Naive thymus-derived CD8-positive, alpha-beta T cell (primary cell): ENCODE measurements at regions not wholly inside any gene's neighbourhood (a gene's known extent, or its start where the extent isn't known, plus 50 kb on each side); places are given as distances from the start of the nearest gene placed in this dataset.

Experiments
- ATAC-seq, 2 donors: fragments of 150-1000 bp; cut with Tn5 transposase in 1 of 2; sonication (Bioruptor Pico), chemical (Tn5 transposase) in 1 of 2; 1 replicate in 1 of 2; 2 replicates in 1 of 2; pipeline ENCODE4 v1.10.0; 2021; ENCODE audit warnings: mild to moderate bottlenecking in 2 of 2, moderate library complexity in 2 of 2
- POLR2A ChIA-PET: fragments of 350-600 bp; sonication (Branson Sonifier 250); formaldehyde crosslinking; loops from one replicate; lab custom pipeline; 2021; ENCODE audit warnings: antibody characterized with exemption; lab: Charles Lee
- DNase-seq, 10 donors: peaks; one replicate each; pipeline versions ENCODE4 v3.0.0 to v3.0.0-alpha.2; 2020 to 2022
- H3K27ac Mint-ChIP-seq, 10 donors: one replicate each; pipeline ENCODE4 v1.8.0; 2020 to 2022; ENCODE audit warnings: mild to moderate bottlenecking in 10 of 10, mixed read lengths in 10 of 10, moderate library complexity in 4 of 10, inconsistent platforms in 1 of 10
- H3K27me3 Mint-ChIP-seq, 5 donors: one replicate each; pipeline ENCODE4 v1.8.0; 2021 to 2022; ENCODE audit warnings: mixed read lengths in 5 of 5
- H3K36me3 Mint-ChIP-seq, 3 donors: one replicate each; pipeline ENCODE4 v1.8.0; 2020 to 2022; ENCODE audit warnings: mixed read lengths in 3 of 3, mild to moderate bottlenecking in 2 of 3, inconsistent platforms in 1 of 3
- H3K4me1 Mint-ChIP-seq, 4 donors: one replicate each; pipeline ENCODE4 v1.8.0; 2021 to 2022; ENCODE audit warnings: mixed read lengths in 4 of 4
- H3K4me3 Mint-ChIP-seq, 10 donors: one replicate each; pipeline ENCODE4 v1.8.0; 2020 to 2022; ENCODE audit warnings: mild to moderate bottlenecking in 10 of 10, mixed read lengths in 10 of 10, moderate library complexity in 6 of 10, inconsistent platforms in 1 of 10
- H3K9me3 Mint-ChIP-seq, 9 donors: one replicate each; pipeline ENCODE4 v1.8.0; 2020 to 2022; ENCODE audit warnings: mixed read lengths in 9 of 9, mild to moderate bottlenecking in 3 of 9, inconsistent platforms in 1 of 9, moderate library complexity in 1 of 9

DNA sequence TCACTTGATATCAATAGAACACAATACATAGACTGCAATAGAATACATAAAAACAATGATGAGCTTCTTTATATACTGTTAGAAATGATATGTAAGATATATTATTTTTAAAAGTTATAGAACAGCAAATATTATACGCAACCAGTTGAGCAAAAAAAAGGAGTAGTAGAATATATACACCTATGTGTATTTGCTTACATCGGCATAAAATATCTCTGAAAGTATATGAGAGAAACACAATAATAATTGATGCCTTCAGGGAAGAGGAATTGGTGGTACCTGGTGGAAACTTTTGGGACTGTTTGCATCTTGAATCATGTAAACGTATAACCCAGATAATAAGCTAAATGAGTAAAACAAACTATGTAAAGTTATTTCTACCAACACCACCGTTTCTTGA is 418.4 kb upstream of the DCN start:
- POLR2A ChIA-PET = no interaction called here
- peaks cover 0 to 17% (median 9%) of the 10 kb centered on the region in 9 donors for H3K9me3 Mint-ChIP-seq
- H3K27me3 Mint-ChIP-seq = peaks cover 0 to 3% (median 0%) of the 10 kb centered on the region in 5 donors
- H3K4me3 Mint-ChIP-seq = no peak overlapping the region
- peaks cover 0 to 13% (median 4%) of the 10 kb centered on the region in 3 donors for H3K36me3 Mint-ChIP-seq
- H3K4me1 Mint-ChIP-seq = no peaks in the 10 kb centered on the region
- ATAC-seq (no peak), DNase-seq (no peak)
- H3K27ac Mint-ChIP-seq = no peak overlapping the region

DNA sequence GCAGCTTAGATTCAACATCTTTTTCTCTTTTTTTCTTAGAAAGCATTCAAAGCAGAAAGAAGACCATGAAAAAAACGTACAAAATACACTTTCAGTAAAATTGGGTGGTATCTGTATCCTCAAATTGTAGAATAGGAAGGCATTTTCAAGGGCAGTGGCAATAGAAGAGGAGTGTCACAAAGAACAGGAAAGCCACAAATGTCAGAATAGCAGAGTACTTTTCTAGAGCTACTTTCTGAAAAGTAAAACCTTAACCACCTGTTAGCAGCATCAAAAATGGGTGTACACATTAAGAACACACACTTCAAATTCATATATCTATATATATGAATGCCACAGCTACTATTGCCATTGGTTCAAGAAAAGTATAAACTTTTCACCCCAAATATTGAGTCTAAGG is 412.1 kb upstream of the DCN start:
- peaks cover 0 to 11% (median 7%) of the 10 kb centered on the region in 9 donors for H3K9me3 Mint-ChIP-seq
- H3K36me3 Mint-ChIP-seq = peaks cover 0 to 5% (median 4%) of the 10 kb centered on the region in 3 donors
- peak overlapping the region in 6 of 10 donors; percentile 9 to 73 (median 42) for H3K27ac Mint-ChIP-seq
- ATAC-seq = peak in 1 of 2 donors; percentile 25
- H3K4me1 Mint-ChIP-seq = peaks cover 2 to 17% (median 10%) of the 10 kb centered on the region in 4 donors
- H3K27me3 Mint-ChIP-seq = no peaks in the 10 kb centered on the region
- peak overlapping the region in 1 of 10 donors; percentile 38 for H3K4me3 Mint-ChIP-seq
- POLR2A ChIA-PET = no interaction called here
- no peak for DNase-seq

DNA sequence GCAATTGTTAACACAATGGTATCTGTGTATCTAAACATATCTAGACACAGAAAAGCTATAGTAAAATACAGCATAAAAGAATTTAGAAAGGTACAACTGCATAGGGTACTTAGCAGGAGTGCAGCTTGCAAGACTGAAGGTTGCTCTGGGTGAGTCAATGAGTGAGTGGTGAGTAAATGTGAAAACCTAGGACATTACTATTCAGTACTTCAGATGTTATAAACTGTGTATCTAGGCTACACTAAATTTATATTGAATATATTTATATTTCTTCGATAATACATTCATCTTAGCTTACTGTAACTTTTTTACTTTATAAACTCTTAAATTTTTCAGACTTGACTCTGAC is 409.0 kb upstream of the DCN start:
- DNase-seq = no peak
- Mint-ChIP-seq H3K27ac (no peak overlapping the region), H3K9me3 (peaks cover 0 to 1% (median 0%) of the 10 kb centered on the region in 9 donors), H3K36me3 (no peaks in the 10 kb centered on the region), H3K27me3 (no peaks in the 10 kb centered on the region), H3K4me3 (no peak overlapping the region), H3K4me1 (peaks cover 6 to 24% (median 13%) of the 10 kb centered on the region in 4 donors)
- POLR2A ChIA-PET = no interaction called here
- ATAC-seq = no peak

DNA sequence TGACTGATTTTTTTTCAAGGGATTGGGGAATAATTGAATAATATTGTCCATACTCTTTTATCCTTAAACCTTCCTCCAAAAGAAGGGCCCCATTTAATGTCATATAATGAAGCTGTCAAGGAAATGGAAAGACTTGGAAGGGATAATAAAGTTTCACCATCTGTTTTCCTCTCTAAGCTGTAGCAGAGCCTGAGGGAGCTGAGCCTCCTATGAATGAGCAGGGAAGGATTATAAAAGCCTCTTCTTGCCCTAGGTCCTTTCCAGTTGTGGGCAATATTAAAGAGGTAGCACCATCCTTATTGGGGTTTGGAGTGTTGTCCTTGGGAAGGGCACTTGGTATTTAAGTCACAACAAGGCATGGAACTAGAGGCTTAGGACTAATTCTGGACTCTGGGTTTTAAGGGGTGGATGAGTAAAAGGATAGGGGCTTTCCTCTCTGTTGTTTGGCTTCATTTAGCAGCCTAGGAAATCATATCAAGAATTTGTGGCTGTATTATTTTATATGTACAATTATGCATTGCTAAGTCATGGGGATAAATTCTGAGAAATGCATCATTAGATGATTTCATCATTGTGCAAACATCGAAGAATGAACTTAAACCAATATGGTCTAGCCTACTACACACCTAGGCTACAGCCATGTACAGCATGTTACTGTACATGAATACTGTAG is 408.5 kb upstream of the DCN start:
- H3K9me3 Mint-ChIP-seq = peaks cover 0 to 1% (median 0%) of the 10 kb centered on the region in 9 donors
- POLR2A ChIA-PET = no interaction called here
- ATAC-seq = no peak
- H3K4me1 Mint-ChIP-seq = peaks cover 6 to 24% (median 13%) of the 10 kb centered on the region in 4 donors
- H3K27ac Mint-ChIP-seq = no peak overlapping the region
- H3K4me3 Mint-ChIP-seq = no peak overlapping the region
- H3K36me3 Mint-ChIP-seq = no peaks in the 10 kb centered on the region
- H3K27me3 Mint-ChIP-seq = peaks cover 0 to 1% (median 0%) of the 10 kb centered on the region in 5 donors
- DNase-seq = no peak

DNA sequence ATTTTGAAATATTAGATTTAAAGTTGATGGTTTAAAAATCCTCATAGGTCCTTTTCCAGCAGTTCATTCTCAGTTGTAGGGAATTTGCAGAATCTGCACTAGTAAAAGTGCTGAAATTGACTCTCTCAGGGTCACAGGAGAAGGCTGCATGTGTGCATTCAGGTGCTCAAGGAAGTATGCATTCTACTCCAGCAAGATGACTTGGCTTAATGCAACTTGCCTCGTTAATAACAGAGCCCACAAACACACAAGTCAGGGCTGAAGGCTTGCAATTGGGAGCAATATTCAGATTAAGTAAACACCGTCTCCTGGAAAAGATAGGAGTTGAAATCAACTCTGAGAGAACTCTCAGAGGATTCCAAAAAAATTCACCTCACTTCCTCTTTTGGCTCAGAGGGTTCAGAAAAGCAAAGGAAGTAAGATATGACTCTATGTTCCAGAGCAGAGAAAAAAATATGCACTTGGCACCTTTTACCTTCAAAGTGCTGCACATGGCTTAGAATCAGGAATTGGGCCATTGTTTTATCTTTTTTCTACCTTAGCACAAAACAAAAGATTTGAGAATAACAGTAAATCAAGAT is 406.3 kb upstream of the DCN start:
- Mint-ChIP-seq H3K27me3 (peaks cover 0 to 1% (median 0%) of the 10 kb centered on the region in 5 donors), H3K36me3 (no peaks in the 10 kb centered on the region), H3K4me1 (peaks cover 6 to 23% (median 11%) of the 10 kb centered on the region in 4 donors), H3K9me3 (peaks cover 0 to 1% (median 0%) of the 10 kb centered on the region in 9 donors), H3K27ac (no peak overlapping the region), H3K4me3 (no peak overlapping the region)
- POLR2A ChIA-PET = no interaction called here
- ATAC-seq (no peak), DNase-seq (no peak)

DNA sequence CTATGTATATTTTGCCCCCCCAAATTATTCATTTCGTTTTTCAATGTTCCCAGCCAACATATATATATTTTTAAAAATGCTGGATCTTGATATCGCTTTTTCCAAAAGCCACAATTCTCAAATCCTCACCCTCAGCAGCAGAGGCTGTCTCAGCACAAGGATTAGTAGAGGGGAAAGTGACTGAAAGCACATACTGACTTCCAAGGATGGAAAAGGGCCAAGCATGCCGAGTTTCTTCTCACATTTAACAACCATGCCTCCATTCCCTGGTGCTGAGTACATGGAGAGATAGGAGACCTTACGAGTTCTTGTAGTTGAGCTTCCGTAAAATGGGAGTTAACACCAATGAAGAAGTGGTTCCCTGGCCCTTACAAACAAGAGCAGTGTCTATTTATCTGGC is 403.4 kb upstream of the DCN start:
- Mint-ChIP-seq H3K9me3 (no peaks in the 10 kb centered on the region), H3K36me3 (no peaks in the 10 kb centered on the region), H3K27ac (no peak overlapping the region), H3K4me1 (peaks cover 6 to 18% (median 11%) of the 10 kb centered on the region in 4 donors), H3K27me3 (peaks cover 0 to 1% (median 0%) of the 10 kb centered on the region in 5 donors), H3K4me3 (no peak overlapping the region)
- no peak for DNase-seq
- POLR2A ChIA-PET = no interaction called here
- no peak for ATAC-seq

DNA sequence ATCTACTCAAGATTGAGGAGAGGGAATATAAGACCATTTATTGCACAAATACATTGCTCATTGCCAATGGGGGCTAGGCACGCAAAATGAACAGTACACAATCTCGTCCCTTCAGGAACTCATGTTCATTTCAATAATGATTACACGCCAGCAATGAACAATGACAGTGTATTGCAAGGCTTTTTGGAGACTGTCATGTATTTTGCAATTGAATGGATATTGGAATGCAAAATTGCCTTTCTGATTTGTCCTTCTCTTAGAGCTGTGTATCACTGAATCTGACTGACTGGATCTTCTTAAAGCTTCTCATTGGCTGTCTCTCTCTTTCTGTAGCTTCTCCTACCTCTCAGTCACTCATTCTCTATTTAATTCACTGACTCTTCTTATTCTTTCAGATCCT is 400.2 kb upstream of the DCN start:
- Mint-ChIP-seq H3K27me3 (peaks cover 0 to 1% (median 0%) of the 10 kb centered on the region in 5 donors), H3K36me3 (no peaks in the 10 kb centered on the region), H3K9me3 (no peaks in the 10 kb centered on the region), H3K27ac (no peak overlapping the region), H3K4me1 (peaks cover 3 to 20% (median 17%) of the 10 kb centered on the region in 4 donors), H3K4me3 (no peak overlapping the region)
- DNase-seq = no peak
- POLR2A ChIA-PET = no interaction called here
- ATAC-seq = no peak

DNA sequence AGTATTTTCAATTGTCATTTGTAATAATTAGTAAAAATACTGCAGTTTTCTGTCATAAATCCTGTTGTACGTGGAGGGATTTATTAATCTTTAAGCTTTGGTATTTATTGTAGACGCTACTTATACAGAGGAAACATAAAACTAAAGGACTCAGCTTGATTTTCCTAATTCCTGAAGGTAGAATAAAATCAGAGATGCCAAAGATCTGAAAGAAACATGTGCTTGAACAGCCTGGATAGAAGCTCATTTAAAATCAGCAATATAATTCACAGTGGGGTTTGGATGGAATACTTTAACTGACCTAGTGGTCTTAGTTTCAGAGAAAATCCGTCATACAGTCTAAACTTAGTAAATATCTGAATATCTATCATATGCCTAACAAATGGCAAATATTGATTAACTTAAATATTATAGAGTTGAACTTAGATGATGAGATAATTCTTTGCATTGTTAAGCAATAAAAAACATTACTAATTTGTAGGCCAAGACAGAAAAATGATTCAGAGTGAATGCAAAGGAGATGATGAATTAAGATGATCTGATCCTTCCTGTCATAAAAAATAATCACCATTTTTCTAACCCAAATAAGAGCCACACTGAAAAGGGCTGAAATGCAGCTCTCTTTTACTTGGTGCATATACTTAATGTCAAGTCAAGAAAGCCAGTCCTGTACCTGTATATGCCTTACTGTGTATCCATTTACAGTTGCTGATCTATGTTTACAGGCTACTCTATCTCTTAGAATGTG is 397.1 kb upstream of the DCN start:
- Mint-ChIP-seq H3K4me3 (no peak overlapping the region), H3K36me3 (no peaks in the 10 kb centered on the region), H3K27me3 (peaks cover 0 to 2% (median 0%) of the 10 kb centered on the region in 5 donors), H3K4me1 (peaks cover 2 to 15% (median 12%) of the 10 kb centered on the region in 4 donors), H3K27ac (peak overlapping the region in 4 of 10 donors; percentile 25 to 61 (median 42)), H3K9me3 (no peaks in the 10 kb centered on the region)
- ATAC-seq = no peak
- no peak for DNase-seq
- POLR2A ChIA-PET = interaction anchor here (0.6 to 1.5 kb wide), 3 partner anchors 198 to 563 kb away, joined by 3 to 5 read pairs (median 4); no protein-coding TSS in a partner anchor

DNA sequence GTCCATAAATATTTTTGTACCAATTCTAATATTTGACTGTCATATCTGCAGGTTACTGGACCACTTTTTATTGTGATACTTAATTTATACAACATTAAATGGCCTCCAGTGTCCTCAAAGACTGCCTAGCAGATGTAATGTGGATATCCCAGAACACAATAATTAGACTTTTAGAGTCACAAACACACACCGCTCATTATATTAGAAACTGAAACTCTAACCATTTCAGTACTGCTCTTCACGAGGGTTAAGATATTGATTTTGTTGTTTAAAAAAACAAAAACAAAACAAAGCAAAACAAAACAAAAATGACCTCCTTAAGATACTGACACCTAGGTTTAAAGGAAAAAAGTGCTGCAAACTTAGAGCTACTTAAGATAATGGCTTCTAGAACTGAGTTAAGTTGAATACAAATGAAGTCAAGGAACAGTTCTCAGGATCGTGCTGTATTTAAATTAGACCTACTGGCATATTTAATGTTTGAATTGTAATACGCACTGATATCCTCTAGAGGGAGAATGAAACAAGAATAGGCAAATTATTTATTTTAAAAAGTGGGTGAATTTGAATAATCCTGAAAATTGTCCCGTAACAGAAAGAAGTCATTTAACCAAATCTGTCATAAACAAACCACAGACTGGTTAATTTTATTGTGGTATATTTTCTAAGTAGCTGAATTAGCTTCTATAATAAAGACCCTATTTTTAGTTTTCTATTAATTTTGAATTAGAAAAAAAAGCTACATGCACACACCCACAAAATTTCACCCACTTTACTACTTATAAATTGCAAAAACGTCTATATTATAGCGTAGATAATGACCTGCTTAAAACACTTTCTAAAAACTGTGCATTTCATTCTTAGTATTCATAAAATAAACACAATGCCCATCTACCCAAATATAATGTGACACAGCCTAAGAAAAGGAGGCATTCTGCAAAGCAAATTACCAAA is 395.2 kb upstream of the DCN start:
- H3K4me1 Mint-ChIP-seq = peaks cover 6 to 21% (median 19%) of the 10 kb centered on the region in 4 donors
- no peaks in the 10 kb centered on the region for H3K9me3 Mint-ChIP-seq
- H3K27me3 Mint-ChIP-seq = peaks cover 0 to 3% (median 0%) of the 10 kb centered on the region in 5 donors
- H3K4me3 Mint-ChIP-seq = peak overlapping the region; percentile 58 to 91 (median 83)
- H3K27ac Mint-ChIP-seq = peak overlapping the region; percentile 0 to 94 (median 78)
- H3K36me3 Mint-ChIP-seq = no peaks in the 10 kb centered on the region
- ATAC-seq = peak; percentile 66 to 70
- DNase-seq = peak in 3 of 10 donors; percentile 44 to 50 (median 48)
- POLR2A ChIA-PET = interaction anchor here (0.6 to 1.6 kb wide), 5 partner anchors 377 to 826 kb away, joined by 3 to 5 read pairs (median 3); partner anchors contain the start of gene BTG1

DNA sequence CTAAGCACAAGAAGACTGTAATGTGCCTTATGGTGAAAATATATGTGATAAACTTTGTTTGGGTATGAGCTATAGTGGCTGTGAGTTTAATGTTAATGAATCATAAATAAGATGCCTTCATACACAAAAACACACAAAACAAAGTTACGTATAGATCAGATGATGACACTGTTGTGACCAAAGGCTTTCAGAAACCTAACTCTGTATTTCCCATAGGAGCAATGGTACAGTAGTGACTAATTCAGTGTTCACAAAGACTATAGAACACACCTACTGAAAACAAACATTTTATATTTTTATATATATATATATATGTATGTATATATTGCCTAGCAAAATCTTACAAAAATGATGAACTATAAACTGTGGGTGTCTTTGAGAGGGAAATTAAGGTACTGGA is 393.8 kb upstream of the DCN start:
- no peak for DNase-seq
- H3K27ac Mint-ChIP-seq = no peak overlapping the region
- no peak for ATAC-seq
- no peaks in the 10 kb centered on the region for H3K9me3 Mint-ChIP-seq
- POLR2A ChIA-PET = no interaction called here
- H3K4me1 Mint-ChIP-seq = peaks cover 6 to 21% (median 19%) of the 10 kb centered on the region in 4 donors
- no peak overlapping the region for H3K4me3 Mint-ChIP-seq
- peaks cover 0 to 3% (median 0%) of the 10 kb centered on the region in 5 donors for H3K27me3 Mint-ChIP-seq
- no peaks in the 10 kb centered on the region for H3K36me3 Mint-ChIP-seq

DNA sequence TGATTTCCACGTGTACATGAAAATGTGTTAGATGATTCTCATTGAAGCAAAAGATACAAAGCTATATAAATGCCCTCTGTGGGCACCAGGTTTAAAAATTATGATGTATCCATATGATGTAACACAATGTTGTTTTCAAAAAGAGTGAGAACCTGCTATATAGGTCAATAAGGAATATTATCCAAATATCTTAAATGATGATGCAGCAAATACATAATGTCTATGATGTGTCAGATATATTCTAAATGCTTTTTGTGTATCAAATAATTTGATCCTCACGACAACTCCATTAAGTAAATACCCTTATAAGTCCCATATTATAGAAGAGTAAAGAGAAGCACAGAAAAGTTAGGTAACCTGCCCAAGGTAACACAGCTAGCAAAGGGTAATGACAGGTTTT is 393.0 kb upstream of the DCN start:
- no peaks in the 10 kb centered on the region for H3K9me3 Mint-ChIP-seq
- ATAC-seq = no peak
- H3K36me3 Mint-ChIP-seq = no peaks in the 10 kb centered on the region
- H3K4me3 Mint-ChIP-seq = no peak overlapping the region
- POLR2A ChIA-PET = interaction anchor here (0.6 kb wide), 1 partner anchor 767 kb away, joined by 5 read pairs; no protein-coding TSS in a partner anchor
- no peak overlapping the region for H3K27ac Mint-ChIP-seq
- no peak for DNase-seq
- peaks cover 6 to 21% (median 19%) of the 10 kb centered on the region in 4 donors for H3K4me1 Mint-ChIP-seq
- peaks cover 0 to 3% (median 0%) of the 10 kb centered on the region in 5 donors for H3K27me3 Mint-ChIP-seq

DNA sequence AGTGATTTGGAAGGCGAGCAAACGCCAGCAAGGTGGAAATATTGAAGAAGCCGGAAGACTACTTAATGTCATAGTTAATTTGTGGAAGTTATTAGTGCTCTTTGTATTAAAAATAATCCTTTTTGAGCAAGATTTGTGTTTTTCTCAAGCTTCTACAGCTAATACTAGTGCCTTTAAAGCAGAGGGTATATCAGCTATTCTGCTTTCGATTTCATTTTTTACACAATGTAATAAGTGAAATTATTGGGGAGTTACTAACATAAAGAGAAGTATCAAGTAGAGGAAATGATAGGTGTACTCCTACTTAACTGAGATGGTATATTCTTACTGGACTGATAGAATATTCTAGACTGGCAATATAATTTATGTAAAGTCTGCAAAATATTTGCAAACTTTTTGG is 392.4 kb upstream of the DCN start:
- POLR2A ChIA-PET = interaction anchor here (1.2 kb wide), 1 partner anchor 570 kb away, joined by 4 read pairs; the partner anchor contains the start of gene BTG1
- Mint-ChIP-seq H3K4me3 (no peak overlapping the region), H3K36me3 (no peaks in the 10 kb centered on the region), H3K27me3 (peaks cover 0 to 3% (median 0%) of the 10 kb centered on the region in 5 donors), H3K4me1 (peaks cover 6 to 21% (median 19%) of the 10 kb centered on the region in 4 donors), H3K9me3 (no peaks in the 10 kb centered on the region), H3K27ac (no peak overlapping the region)
- no peak for DNase-seq
- ATAC-seq = no peak
